T-helper 1 cell treated with Interleukin-12 subunit alpha and Interleukin-12 subunit beta and Interleukin-4 antibody, amounts not matched to agents 30 μg/mL and 1 μg/mL, for 36 hours (primary cell): ENCODE measurements at regions not wholly inside any gene's neighbourhood (a gene's known extent, or its start where the extent isn't known, plus 50 kb on each side); places are given as distances from the start of the nearest gene placed in this dataset.
"Not testable (repeated sequence)": the region's sequence is repeated elsewhere in the genome, so short reads cannot be mapped to it uniquely, and the experiment has no call there.

Experiments
- H3K27ac Mint-ChIP-seq: one replicate; pipeline ENCODE4 v1.8.0; 2021; ENCODE audit warnings: mild to moderate bottlenecking, mixed read lengths
- H3K27me3 Mint-ChIP-seq: one replicate; pipeline ENCODE4 v1.8.0; 2021; ENCODE audit warnings: low read depth, mixed read lengths
- H3K36me3 Mint-ChIP-seq: one replicate; pipeline ENCODE4 v1.8.0; 2021; ENCODE audit warnings: low read depth, mixed read lengths
- H3K4me1 Mint-ChIP-seq: one replicate; pipeline ENCODE4 v1.8.0; 2021; ENCODE audit warnings: low read depth, mixed read lengths
- H3K4me3 Mint-ChIP-seq: one replicate; pipeline ENCODE4 v1.8.0; 2021; ENCODE audit warnings: mild to moderate bottlenecking, moderate library complexity, mixed read lengths
- H3K9me3 Mint-ChIP-seq: one replicate; pipeline ENCODE4 v1.8.0; 2021; ENCODE audit warnings: mixed read lengths

GRCh38 chr21:14610119-14610518 lies 64.0 kb upstream of the SAMSN1 start:
- H3K27me3 Mint-ChIP-seq, H3K27ac Mint-ChIP-seq, H3K9me3 Mint-ChIP-seq, H3K36me3 Mint-ChIP-seq, H3K4me3 Mint-ChIP-seq: not testable (repeated sequence)
- H3K4me1 Mint-ChIP-seq: peaks cover 14% of the 10 kb centered on the region

GRCh38 chr21:14609274-14609673 lies 63.2 kb upstream of the SAMSN1 start:
- Mint-ChIP-seq H3K27me3 (no peaks in the 10 kb centered on the region), H3K27ac (no peak overlapping the region)

GRCh38 chr21:14607262-14607661 lies 61.1 kb upstream of the SAMSN1 start:
- H3K9me3 Mint-ChIP-seq: peaks cover 6% of the 10 kb centered on the region
- no peak overlapping the region for H3K27ac Mint-ChIP-seq
- peaks cover 26% of the 10 kb centered on the region for H3K4me1 Mint-ChIP-seq
- H3K27me3 Mint-ChIP-seq: no peaks in the 10 kb centered on the region
- no peak overlapping the region for H3K4me3 Mint-ChIP-seq
- peaks cover 5% of the 10 kb centered on the region for H3K36me3 Mint-ChIP-seq

More at GRCh38 chr21:14609274-14609673, 63.2 kb upstream of the SAMSN1 start:
- peaks cover 14% of the 10 kb centered on the region for H3K4me1 Mint-ChIP-seq
- H3K9me3 Mint-ChIP-seq: peaks cover 6% of the 10 kb centered on the region
- H3K36me3 Mint-ChIP-seq: peaks cover 2% of the 10 kb centered on the region
- H3K4me3 Mint-ChIP-seq: no peak overlapping the region

GRCh38 chr21:14603202-14603601 lies 57.1 kb upstream of the SAMSN1 start:
- no peaks in the 10 kb centered on the region for H3K27me3 Mint-ChIP-seq
- peaks cover 35% of the 10 kb centered on the region for H3K4me1 Mint-ChIP-seq
- H3K9me3 Mint-ChIP-seq: peaks cover 8% of the 10 kb centered on the region
- H3K4me3 Mint-ChIP-seq: peak overlapping the region; percentile 52
- H3K36me3 Mint-ChIP-seq: peaks cover 14% of the 10 kb centered on the region
- peak overlapping the region; percentile 31 for H3K27ac Mint-ChIP-seq

- no peak overlapping the region for H3K27ac Mint-ChIP-seq
- H3K36me3 Mint-ChIP-seq: peaks cover 14% of the 10 kb centered on the region
- H3K27me3 Mint-ChIP-seq: no peaks in the 10 kb centered on the region
- peaks cover 32% of the 10 kb centered on the region for H3K4me1 Mint-ChIP-seq
- peak overlapping the region; percentile 30 for H3K4me3 Mint-ChIP-seq
- H3K9me3 Mint-ChIP-seq: peaks cover 8% of the 10 kb centered on the region
Observed at GRCh38 chr21:14602382-14602958, 56.4 kb upstream of the SAMSN1 start.

GRCh38 chr21:14600569-14601297 lies 54.6 kb upstream of the SAMSN1 start:
- Mint-ChIP-seq H3K36me3 (peaks cover 22% of the 10 kb centered on the region), H3K4me1 (peaks cover 32% of the 10 kb centered on the region), H3K27ac (peak overlapping the region; percentile 61), H3K27me3 (no peaks in the 10 kb centered on the region), H3K9me3 (peaks cover 19% of the 10 kb centered on the region), H3K4me3 (peak overlapping the region; percentile 39)

GRCh38 chr21:14598065-14598464 lies 52.0 kb upstream of the SAMSN1 start:
- peaks cover 23% of the 10 kb centered on the region for H3K36me3 Mint-ChIP-seq
- H3K9me3 Mint-ChIP-seq: peaks cover 30% of the 10 kb centered on the region
- no peak overlapping the region for H3K4me3 Mint-ChIP-seq
- no peak overlapping the region for H3K27ac Mint-ChIP-seq
- no peaks in the 10 kb centered on the region for H3K27me3 Mint-ChIP-seq
- H3K4me1 Mint-ChIP-seq: peaks cover 27% of the 10 kb centered on the region
